ENCODE measurements at regions not wholly inside any gene's neighbourhood (a gene's known extent, or its start where the extent isn't known, plus 50 kb on each side); places are given as distances from the start of the nearest gene placed in this dataset.

DNA sequence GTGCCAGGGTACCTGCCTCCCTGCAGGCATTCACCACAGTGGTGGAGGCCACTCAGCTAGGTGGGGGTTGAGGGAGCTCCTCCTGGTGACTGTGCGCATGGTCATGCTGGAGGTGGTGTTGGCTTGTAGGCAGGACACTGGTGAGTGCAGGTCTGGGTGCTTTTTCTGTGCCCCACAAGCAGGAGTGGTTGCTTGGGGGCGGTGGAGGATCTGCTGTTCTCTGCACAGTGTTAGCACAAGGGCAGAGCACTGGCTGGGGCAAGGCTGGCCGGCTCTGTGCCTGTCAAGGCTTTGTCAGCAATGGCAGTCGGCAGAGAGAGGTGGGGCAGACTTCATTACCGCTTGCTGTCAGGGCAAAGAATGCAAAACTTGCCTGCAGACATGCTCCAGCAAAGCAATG, 632.1 kb upstream of the ID4 start:
- TF ChIP-seq POLR2A (IDR thresholded peaks at IDR 0.05; ENCODE audit: low read length) (no peak), GATA1 (IDR thresholded peaks at IDR 0.05; ENCODE audit: low read depth, low read length) (no peak)
